HUES64 (cell line): ENCODE measurements at regions not wholly inside any gene's neighbourhood (a gene's known extent, or its start where the extent isn't known, plus 50 kb on each side); places are given as distances from the start of the nearest gene placed in this dataset.

ENCODE experiments used
- H3K27ac ChIP-seq: 2 replicates; pipeline ENCODE4 v1.7.0; 2013; ENCODE audit warnings: low read depth, low read length, inconsistent platforms
- H3K27me3 ChIP-seq: 2 replicates; pipeline ENCODE4 v1.6.1; 2013; ENCODE audit warnings: mild to moderate bottlenecking, low read length; ENCODE audit not compliant: insufficient read depth
- H3K36me3 ChIP-seq: 2 replicates; pipeline ENCODE4 v1.6.1; 2013; ENCODE audit warnings: mild to moderate bottlenecking, low read length; ENCODE audit not compliant: insufficient read depth
- H3K4me1 ChIP-seq: 2 replicates; pipeline ENCODE4 v1.6.1; 2013; ENCODE audit warnings: mild to moderate bottlenecking, low read length, moderate library complexity; ENCODE audit not compliant: insufficient read depth
- H3K4me3 ChIP-seq: 2 replicates; pipeline ENCODE4 v1.5.1; 2013; ENCODE audit warnings: mild to moderate bottlenecking, low read length, moderate library complexity
- H3K9ac ChIP-seq: 2 replicates; pipeline ENCODE4 v1.6.1; 2013; ENCODE audit warnings: mild to moderate bottlenecking, low read depth, low read length
- H3K9me3 ChIP-seq: 2 replicates; pipeline ENCODE4 v1.6.1; 2013; ENCODE audit warnings: low read depth, low read length; ENCODE audit not compliant: insufficient read depth
- WGBS: fragments of 150-250, 120-280 bp; methylation state at CpG from one replicate; pipeline ENCODE4 v1.1.7; 2013; ENCODE audit warnings: missing lambda C conversion rate; 5-methylcytosine and 5-hydroxymethylcytosine counted together

- no peak overlapping the region for H3K9ac ChIP-seq
- no peaks in the 10 kb centered on the region for H3K36me3 ChIP-seq
- H3K4me1 ChIP-seq: no peaks in the 10 kb centered on the region
- no peaks in the 10 kb centered on the region for H3K27me3 ChIP-seq
- H3K9me3 ChIP-seq: no peaks in the 10 kb centered on the region
- no peak overlapping the region for H3K27ac ChIP-seq
- no peak overlapping the region for H3K4me3 ChIP-seq
- 78% methylated on average over 1 of the region's 3 CpGs for WGBS
Observed at GRCh38 chr3:118267588-118267987, 767.1 kb downstream of the IGSF11 start.

- H3K4me3 ChIP-seq: no peak overlapping the region
- H3K9me3 ChIP-seq: no peaks in the 10 kb centered on the region
- 96% methylated on average over 38 of the region's 38 CpGs for WGBS
- no peak overlapping the region for H3K27ac ChIP-seq
- H3K36me3 ChIP-seq: no peaks in the 10 kb centered on the region
- no peaks in the 10 kb centered on the region for H3K4me1 ChIP-seq
- H3K27me3 ChIP-seq: no peaks in the 10 kb centered on the region
- no peak overlapping the region for H3K9ac ChIP-seq
Observed at GRCh38 chr3:118269537-118270125, 765.0 kb downstream of the IGSF11 start.

- H3K4me3 ChIP-seq: no peak overlapping the region
- H3K36me3 ChIP-seq: no peaks in the 10 kb centered on the region
- H3K4me1 ChIP-seq: no peaks in the 10 kb centered on the region
- no peak overlapping the region for H3K27ac ChIP-seq
- 100% methylated on average over 1 of the region's 2 CpGs for WGBS
- H3K27me3 ChIP-seq: no peaks in the 10 kb centered on the region
- H3K9me3 ChIP-seq: no peaks in the 10 kb centered on the region
- H3K9ac ChIP-seq: no peak overlapping the region
Observed at GRCh38 chr3:118272991-118273390, 761.7 kb downstream of the IGSF11 start.

- H3K27me3 ChIP-seq: no peaks in the 10 kb centered on the region
- H3K27ac ChIP-seq: no peak overlapping the region
- 100% methylated on average over 1 of the region's 1 CpG for WGBS
- no peak overlapping the region for H3K4me3 ChIP-seq
- H3K9ac ChIP-seq: no peak overlapping the region
- H3K36me3 ChIP-seq: no peaks in the 10 kb centered on the region
- H3K9me3 ChIP-seq: no peaks in the 10 kb centered on the region
- peaks cover 12% of the 10 kb centered on the region; the same call in 1 of the 2 replicates for H3K4me1 ChIP-seq
Observed at GRCh38 chr3:118277814-118278213, 756.8 kb downstream of the IGSF11 start.

GRCh38 chr3:118292841-118293240 lies 741.8 kb downstream of the IGSF11 start:
- Histone ChIP-seq H3K9ac (no peak overlapping the region), H3K4me1 (no peaks in the 10 kb centered on the region), H3K27me3 (no peaks in the 10 kb centered on the region), H3K4me3 (no peak overlapping the region), H3K36me3 (no peaks in the 10 kb centered on the region), H3K27ac (no peak overlapping the region), H3K9me3 (no peaks in the 10 kb centered on the region)
- WGBS: 100% methylated on average over 1 of the region's 1 CpG

- H3K4me1 ChIP-seq: no peaks in the 10 kb centered on the region
- no peak overlapping the region for H3K9ac ChIP-seq
- no peak overlapping the region for H3K4me3 ChIP-seq
- no peaks in the 10 kb centered on the region for H3K27me3 ChIP-seq
- H3K9me3 ChIP-seq: no peaks in the 10 kb centered on the region
- no peak overlapping the region for H3K27ac ChIP-seq
- H3K36me3 ChIP-seq: no peaks in the 10 kb centered on the region
Observed at GRCh38 chr3:118298133-118298532, 736.5 kb downstream of the IGSF11 start.

GRCh38 chr3:118304557-118304956 lies 730.1 kb downstream of the IGSF11 start:
- 95% methylated on average over 1 of the region's 1 CpG for WGBS

GRCh38 chr3:118332699-118333098 lies 701.9 kb downstream of the IGSF11 start:
- Histone ChIP-seq H3K9me3 (peaks cover 11% of the 10 kb centered on the region), H3K27ac (no peak overlapping the region), H3K27me3 (no peaks in the 10 kb centered on the region), H3K4me1 (no peaks in the 10 kb centered on the region), H3K36me3 (no peaks in the 10 kb centered on the region), H3K4me3 (no peak overlapping the region), H3K9ac (no peak overlapping the region)
- WGBS: 94% methylated on average over 2 of the region's 2 CpGs

More at GRCh38 chr3:118304557-118304956, 730.1 kb downstream of the IGSF11 start:
- no peak overlapping the region for H3K27ac ChIP-seq
- H3K4me1 ChIP-seq: no peaks in the 10 kb centered on the region
- H3K4me3 ChIP-seq: no peak overlapping the region
- no peaks in the 10 kb centered on the region for H3K9me3 ChIP-seq
- no peak overlapping the region for H3K9ac ChIP-seq
- no peaks in the 10 kb centered on the region for H3K27me3 ChIP-seq
- H3K36me3 ChIP-seq: no peaks in the 10 kb centered on the region

GRCh38 chr3:118337649-118338048 lies 697.0 kb downstream of the IGSF11 start:
- Histone ChIP-seq H3K36me3 (no peaks in the 10 kb centered on the region), H3K9me3 (peaks cover 6% of the 10 kb centered on the region), H3K9ac (no peak overlapping the region), H3K27me3 (no peaks in the 10 kb centered on the region), H3K4me1 (no peaks in the 10 kb centered on the region), H3K4me3 (no peak overlapping the region), H3K27ac (no peak overlapping the region)

- Histone ChIP-seq H3K4me3 (no peak overlapping the region), H3K36me3 (no peaks in the 10 kb centered on the region), H3K27ac (no peak overlapping the region), H3K9me3 (peaks cover 6% of the 10 kb centered on the region), H3K27me3 (no peaks in the 10 kb centered on the region), H3K4me1 (no peaks in the 10 kb centered on the region), H3K9ac (no peak overlapping the region)
Observed at GRCh38 chr3:118347396-118348168, 687.1 kb downstream of the IGSF11 start.

GRCh38 chr3:118348169-118348557 lies 686.5 kb downstream of the IGSF11 start:
- Histone ChIP-seq H3K4me3 (no peak overlapping the region), H3K36me3 (no peaks in the 10 kb centered on the region)
- 100% methylated on average over 1 of the region's 1 CpG for WGBS

More at GRCh38 chr3:118348169-118348557, 686.5 kb downstream of the IGSF11 start:
- no peak overlapping the region for H3K27ac ChIP-seq
- no peaks in the 10 kb centered on the region for H3K27me3 ChIP-seq
- H3K9me3 ChIP-seq: peaks cover 10% of the 10 kb centered on the region
- no peak overlapping the region for H3K9ac ChIP-seq
- no peaks in the 10 kb centered on the region for H3K4me1 ChIP-seq
